DND-41 (cell line): ENCODE measurements at regions not wholly inside any gene's neighbourhood (a gene's known extent, or its start where the extent isn't known, plus 50 kb on each side); places are given as distances from the start of the nearest gene placed in this dataset.

Source experiments
- EZH2 ChIP-seq: IDR thresholded peaks from 3 replicates; pipeline ENCODE4 v1.6.1; 2012; ENCODE audit warnings: borderline replicate concordance, low read depth, mild to moderate bottlenecking, moderate library complexity, low read length, inconsistent platforms; ENCODE audit not compliant: severe bottlenecking
- TF ChIP-seq, protein P1 (sequence below): IDR thresholded peaks from 2 replicates; pipeline ENCODE4 v1.5.1; 2012; ENCODE audit warnings: borderline replicate concordance, low read length, moderate library complexity, mild to moderate bottlenecking; ENCODE audit not compliant: poor library complexity, severe bottlenecking; ENCODE audit errors: extremely low read depth

DNA sequence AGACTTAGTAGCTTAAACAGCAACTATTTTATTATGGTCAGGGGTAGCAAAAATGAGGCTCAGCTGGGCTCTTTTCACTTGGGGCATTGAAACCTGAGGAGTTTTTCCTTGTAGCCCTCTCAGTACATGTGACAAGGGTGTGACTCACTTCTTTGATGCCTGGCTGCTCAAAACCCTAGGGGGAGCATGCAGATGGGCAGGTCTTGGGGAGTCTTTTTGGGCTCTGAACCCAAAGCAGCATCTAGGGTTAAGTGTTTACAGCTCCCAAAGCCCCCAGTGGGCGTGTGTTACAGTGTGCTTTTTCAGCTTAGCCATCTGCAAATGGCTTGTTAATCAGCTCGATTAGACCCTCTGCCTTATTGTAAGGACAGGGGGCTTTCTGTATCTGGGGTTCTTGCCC lies 1752.7 kb downstream of the PCDH7 start:
- TF ChIP-seq, protein P1, sequence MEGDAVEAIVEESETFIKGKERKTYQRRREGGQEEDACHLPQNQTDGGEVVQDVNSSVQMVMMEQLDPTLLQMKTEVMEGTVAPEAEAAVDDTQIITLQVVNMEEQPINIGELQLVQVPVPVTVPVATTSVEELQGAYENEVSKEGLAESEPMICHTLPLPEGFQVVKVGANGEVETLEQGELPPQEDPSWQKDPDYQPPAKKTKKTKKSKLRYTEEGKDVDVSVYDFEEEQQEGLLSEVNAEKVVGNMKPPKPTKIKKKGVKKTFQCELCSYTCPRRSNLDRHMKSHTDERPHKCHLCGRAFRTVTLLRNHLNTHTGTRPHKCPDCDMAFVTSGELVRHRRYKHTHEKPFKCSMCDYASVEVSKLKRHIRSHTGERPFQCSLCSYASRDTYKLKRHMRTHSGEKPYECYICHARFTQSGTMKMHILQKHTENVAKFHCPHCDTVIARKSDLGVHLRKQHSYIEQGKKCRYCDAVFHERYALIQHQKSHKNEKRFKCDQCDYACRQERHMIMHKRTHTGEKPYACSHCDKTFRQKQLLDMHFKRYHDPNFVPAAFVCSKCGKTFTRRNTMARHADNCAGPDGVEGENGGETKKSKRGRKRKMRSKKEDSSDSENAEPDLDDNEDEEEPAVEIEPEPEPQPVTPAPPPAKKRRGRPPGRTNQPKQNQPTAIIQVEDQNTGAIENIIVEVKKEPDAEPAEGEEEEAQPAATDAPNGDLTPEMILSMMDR: no peak
- TF ChIP-seq EZH2: no peak
